ENCODE measurements at regions not wholly inside any gene's neighbourhood (a gene's known extent, or its start where the extent isn't known, plus 50 kb on each side); places are given as distances from the start of the nearest gene placed in this dataset.

DNA sequence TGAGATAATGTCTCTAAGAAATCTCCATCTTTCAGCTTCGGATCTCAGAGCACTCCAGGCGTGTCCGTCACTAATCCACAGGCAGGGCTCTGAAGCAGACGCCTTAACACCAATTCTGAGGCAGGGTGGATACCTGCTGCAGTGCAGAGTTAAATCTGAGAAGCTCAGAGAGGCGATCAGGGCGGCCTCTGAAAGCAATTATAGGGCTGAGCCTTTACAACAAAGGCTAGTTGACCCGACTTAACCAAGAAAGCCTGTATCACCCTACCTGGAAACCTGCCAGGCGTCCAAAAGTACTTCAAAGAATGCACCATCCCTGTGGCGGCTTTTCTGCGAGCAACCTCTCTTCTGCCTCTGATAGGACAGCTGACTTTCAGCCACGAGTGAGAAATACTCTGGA is 134.8 kb upstream of the MSX2 start (continued):
- TF ChIP-seq, protein P1, sequence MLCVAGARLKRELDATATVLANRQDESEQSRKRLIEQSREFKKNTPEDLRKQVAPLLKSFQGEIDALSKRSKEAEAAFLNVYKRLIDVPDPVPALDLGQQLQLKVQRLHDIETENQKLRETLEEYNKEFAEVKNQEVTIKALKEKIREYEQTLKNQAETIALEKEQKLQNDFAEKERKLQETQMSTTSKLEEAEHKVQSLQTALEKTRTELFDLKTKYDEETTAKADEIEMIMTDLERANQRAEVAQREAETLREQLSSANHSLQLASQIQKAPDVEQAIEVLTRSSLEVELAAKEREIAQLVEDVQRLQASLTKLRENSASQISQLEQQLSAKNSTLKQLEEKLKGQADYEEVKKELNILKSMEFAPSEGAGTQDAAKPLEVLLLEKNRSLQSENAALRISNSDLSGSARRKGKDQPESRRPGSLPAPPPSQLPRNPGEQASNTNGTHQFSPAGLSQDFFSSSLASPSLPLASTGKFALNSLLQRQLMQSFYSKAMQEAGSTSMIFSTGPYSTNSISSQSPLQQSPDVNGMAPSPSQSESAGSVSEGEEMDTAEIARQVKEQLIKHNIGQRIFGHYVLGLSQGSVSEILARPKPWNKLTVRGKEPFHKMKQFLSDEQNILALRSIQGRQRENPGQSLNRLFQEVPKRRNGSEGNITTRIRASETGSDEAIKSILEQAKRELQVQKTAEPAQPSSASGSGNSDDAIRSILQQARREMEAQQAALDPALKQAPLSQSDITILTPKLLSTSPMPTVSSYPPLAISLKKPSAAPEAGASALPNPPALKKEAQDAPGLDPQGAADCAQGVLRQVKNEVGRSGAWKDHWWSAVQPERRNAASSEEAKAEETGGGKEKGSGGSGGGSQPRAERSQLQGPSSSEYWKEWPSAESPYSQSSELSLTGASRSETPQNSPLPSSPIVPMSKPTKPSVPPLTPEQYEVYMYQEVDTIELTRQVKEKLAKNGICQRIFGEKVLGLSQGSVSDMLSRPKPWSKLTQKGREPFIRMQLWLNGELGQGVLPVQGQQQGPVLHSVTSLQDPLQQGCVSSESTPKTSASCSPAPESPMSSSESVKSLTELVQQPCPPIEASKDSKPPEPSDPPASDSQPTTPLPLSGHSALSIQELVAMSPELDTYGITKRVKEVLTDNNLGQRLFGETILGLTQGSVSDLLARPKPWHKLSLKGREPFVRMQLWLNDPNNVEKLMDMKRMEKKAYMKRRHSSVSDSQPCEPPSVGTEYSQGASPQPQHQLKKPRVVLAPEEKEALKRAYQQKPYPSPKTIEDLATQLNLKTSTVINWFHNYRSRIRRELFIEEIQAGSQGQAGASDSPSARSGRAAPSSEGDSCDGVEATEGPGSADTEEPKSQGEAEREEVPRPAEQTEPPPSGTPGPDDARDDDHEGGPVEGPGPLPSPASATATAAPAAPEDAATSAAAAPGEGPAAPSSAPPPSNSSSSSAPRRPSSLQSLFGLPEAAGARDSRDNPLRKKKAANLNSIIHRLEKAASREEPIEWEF (IDR thresholded peaks at IDR 0.05; ENCODE audit: insufficient replicate concordance, low read depth, low read length) = no peak
- TF ChIP-seq SMC3 (IDR thresholded peaks at IDR 0.05; ENCODE audit: borderline replicate concordance, low read length) (no peak), CHD1 (IDR thresholded peaks at IDR 0.05; ENCODE audit: low read depth, low read length) (no peak), RAD51 (IDR thresholded peaks at IDR 0.05) (no peak), SIX5 (IDR thresholded peaks at IDR 0.05; ENCODE audit: low read depth, low read length, severe bottlenecking) (no peak), ESRRA (IDR thresholded peaks at IDR 0.05; ENCODE audit: low read length) (no peak), EZH2 (IDR thresholded peaks at IDR 0.05; ENCODE audit: borderline replicate concordance, control insufficient read depth, low read depth, low read length) (no peak), RFX5 (IDR thresholded peaks at IDR 0.05; ENCODE audit: low read depth, low read length) (no peak), SREBF2 (IDR thresholded peaks at IDR 0.05; ENCODE audit: low read length) (no peak), EGR1 (IDR thresholded peaks at IDR 0.05; ENCODE audit: borderline replicate concordance in 1 of 2, low read depth in 2 of 2, low read length in 2 of 2) (no peak)
- TF ChIP-seq, protein P2, sequence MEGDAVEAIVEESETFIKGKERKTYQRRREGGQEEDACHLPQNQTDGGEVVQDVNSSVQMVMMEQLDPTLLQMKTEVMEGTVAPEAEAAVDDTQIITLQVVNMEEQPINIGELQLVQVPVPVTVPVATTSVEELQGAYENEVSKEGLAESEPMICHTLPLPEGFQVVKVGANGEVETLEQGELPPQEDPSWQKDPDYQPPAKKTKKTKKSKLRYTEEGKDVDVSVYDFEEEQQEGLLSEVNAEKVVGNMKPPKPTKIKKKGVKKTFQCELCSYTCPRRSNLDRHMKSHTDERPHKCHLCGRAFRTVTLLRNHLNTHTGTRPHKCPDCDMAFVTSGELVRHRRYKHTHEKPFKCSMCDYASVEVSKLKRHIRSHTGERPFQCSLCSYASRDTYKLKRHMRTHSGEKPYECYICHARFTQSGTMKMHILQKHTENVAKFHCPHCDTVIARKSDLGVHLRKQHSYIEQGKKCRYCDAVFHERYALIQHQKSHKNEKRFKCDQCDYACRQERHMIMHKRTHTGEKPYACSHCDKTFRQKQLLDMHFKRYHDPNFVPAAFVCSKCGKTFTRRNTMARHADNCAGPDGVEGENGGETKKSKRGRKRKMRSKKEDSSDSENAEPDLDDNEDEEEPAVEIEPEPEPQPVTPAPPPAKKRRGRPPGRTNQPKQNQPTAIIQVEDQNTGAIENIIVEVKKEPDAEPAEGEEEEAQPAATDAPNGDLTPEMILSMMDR (IDR thresholded peaks at IDR 0.05 in 2 of 3, conservative IDR thresholded peaks at IDR 0.05 in 1 of 3; ENCODE audit: control insufficient read depth in 2 of 3, extremely low read depth in 1 of 3, insufficient read depth in 1 of 3, low read depth in 3 of 3, low read length in 3 of 3) = no peak
- TF ChIP-seq, protein P3, sequence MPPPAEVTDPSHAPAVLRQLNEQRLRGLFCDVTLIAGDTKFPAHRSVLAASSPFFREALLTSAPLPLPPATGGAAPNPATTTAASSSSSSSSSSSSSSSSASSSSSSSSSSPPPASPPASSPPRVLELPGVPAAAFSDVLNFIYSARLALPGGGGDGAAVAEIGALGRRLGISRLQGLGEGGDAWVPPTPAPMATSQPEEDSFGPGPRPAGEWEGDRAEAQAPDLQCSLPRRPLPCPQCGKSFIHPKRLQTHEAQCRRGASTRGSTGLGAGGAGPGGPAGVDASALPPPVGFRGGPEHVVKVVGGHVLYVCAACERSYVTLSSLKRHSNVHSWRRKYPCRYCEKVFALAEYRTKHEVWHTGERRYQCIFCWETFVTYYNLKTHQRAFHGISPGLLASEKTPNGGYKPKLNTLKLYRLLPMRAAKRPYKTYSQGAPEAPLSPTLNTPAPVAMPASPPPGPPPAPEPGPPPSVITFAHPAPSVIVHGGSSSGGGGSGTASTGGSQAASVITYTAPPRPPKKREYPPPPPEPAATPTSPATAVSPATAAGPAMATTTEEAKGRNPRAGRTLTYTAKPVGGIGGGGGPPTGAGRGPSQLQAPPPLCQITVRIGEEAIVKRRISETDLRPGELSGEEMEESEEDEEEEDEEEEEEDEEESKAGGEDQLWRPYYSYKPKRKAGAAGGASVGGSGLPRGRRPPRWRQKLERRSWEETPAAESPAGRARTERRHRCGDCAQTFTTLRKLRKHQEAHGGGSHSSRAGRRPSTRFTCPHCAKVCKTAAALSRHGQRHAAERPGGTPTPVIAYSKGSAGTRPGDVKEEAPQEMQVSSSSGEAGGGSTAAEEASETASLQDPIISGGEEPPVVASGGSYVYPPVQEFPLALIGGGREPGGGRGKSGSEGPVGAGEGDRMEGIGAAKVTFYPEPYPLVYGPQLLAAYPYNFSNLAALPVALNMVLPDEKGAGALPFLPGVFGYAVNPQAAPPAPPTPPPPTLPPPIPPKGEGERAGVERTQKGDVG (CRISPR knock-in tag; IDR thresholded peaks at IDR 0.05) = no peak
- TF ChIP-seq, protein P4, sequence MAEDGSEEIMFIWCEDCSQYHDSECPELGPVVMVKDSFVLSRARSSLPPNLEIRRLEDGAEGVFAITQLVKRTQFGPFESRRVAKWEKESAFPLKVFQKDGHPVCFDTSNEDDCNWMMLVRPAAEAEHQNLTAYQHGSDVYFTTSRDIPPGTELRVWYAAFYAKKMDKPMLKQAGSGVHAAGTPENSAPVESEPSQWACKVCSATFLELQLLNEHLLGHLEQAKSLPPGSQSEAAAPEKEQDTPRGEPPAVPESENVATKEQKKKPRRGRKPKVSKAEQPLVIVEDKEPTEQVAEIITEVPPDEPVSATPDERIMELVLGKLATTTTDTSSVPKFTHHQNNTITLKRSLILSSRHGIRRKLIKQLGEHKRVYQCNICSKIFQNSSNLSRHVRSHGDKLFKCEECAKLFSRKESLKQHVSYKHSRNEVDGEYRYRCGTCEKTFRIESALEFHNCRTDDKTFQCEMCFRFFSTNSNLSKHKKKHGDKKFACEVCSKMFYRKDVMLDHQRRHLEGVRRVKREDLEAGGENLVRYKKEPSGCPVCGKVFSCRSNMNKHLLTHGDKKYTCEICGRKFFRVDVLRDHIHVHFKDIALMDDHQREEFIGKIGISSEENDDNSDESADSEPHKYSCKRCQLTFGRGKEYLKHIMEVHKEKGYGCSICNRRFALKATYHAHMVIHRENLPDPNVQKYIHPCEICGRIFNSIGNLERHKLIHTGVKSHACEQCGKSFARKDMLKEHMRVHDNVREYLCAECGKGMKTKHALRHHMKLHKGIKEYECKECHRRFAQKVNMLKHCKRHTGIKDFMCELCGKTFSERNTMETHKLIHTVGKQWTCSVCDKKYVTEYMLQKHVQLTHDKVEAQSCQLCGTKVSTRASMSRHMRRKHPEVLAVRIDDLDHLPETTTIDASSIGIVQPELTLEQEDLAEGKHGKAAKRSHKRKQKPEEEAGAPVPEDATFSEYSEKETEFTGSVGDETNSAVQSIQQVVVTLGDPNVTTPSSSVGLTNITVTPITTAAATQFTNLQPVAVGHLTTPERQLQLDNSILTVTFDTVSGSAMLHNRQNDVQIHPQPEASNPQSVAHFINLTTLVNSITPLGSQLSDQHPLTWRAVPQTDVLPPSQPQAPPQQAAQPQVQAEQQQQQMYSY (CRISPR knock-in tag; IDR thresholded peaks at IDR 0.05) = no peak
- TF ChIP-seq, protein P5, sequence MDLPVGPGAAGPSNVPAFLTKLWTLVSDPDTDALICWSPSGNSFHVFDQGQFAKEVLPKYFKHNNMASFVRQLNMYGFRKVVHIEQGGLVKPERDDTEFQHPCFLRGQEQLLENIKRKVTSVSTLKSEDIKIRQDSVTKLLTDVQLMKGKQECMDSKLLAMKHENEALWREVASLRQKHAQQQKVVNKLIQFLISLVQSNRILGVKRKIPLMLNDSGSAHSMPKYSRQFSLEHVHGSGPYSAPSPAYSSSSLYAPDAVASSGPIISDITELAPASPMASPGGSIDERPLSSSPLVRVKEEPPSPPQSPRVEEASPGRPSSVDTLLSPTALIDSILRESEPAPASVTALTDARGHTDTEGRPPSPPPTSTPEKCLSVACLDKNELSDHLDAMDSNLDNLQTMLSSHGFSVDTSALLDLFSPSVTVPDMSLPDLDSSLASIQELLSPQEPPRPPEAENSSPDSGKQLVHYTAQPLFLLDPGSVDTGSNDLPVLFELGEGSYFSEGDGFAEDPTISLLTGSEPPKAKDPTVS (IDR thresholded peaks at IDR 0.05; ENCODE audit: low read depth, low read length) = no peak

Measured in GM12878 (cell line).